ENCODE measurements at regions not wholly inside any gene's neighbourhood (a gene's known extent, or its start where the extent isn't known, plus 50 kb on each side); places are given as distances from the start of the nearest gene placed in this dataset.
A peak's percentile ranks its signal among the peaks of the same experiment; 100 is the strongest.

- Mint-ChIP-seq H3K4me1 (peaks cover 12% of the 10 kb centered on the region), H3K9me3 (peaks cover 9% of the 10 kb centered on the region), H3K27me3 (ENCODE audit: insufficient read depth, low read depth) (no peaks in the 10 kb centered on the region), H3K27ac (no peak overlapping the region), H3K36me3 (no peaks in the 10 kb centered on the region), H3K4me3 (no peak overlapping the region)
- peak; percentile 67 for TF ChIP-seq EZH2phosphoT487 (IDR thresholded peaks at IDR 0.05)
- TF ChIP-seq CTCF (IDR thresholded peaks at IDR 0.05) = no peak
- Histone ChIP-seq H3K4me2 (peak overlapping the region; percentile 45), H3K27me3 (no peaks in the 10 kb centered on the region), H4K20me1 (ENCODE audit: low read depth) (no peaks in the 10 kb centered on the region), H3K4me1 (peaks cover 30% of the 10 kb centered on the region), H3F3A (ENCODE audit: low read depth) (peaks cover 10% of the 10 kb centered on the region), H2AFZ (replicated peaks) (no peak overlapping the region), H3K9me3 (ENCODE audit: low read depth) (no peaks in the 10 kb centered on the region), H3K27ac (no peak overlapping the region), H3K9ac (no peak overlapping the region), H3K4me3 (no peak overlapping the region), H3K36me3 (no peaks in the 10 kb centered on the region), H3K79me2 (ENCODE audit: low read depth) (no peaks in the 10 kb centered on the region)
- DNase-seq (ENCODE audit: low spot score) = peak; percentile 55
Measured at GRCh38 chr1:108051631-108052377, 86.8 kb upstream of the VAV3 start.

- no peak overlapping the region for H3K27ac ChIP-seq
- H3K27me3 ChIP-seq = no peaks in the 10 kb centered on the region
- no peaks in the 10 kb centered on the region for H3K9me3 ChIP-seq (ENCODE audit: low read depth)
- Mint-ChIP-seq H3K27ac (peak overlapping the region; percentile 46), H3K4me1 (peaks cover 15% of the 10 kb centered on the region), H3K9me3 (peaks cover 9% of the 10 kb centered on the region), H3K4me3 (no peak overlapping the region), H3K36me3 (no peaks in the 10 kb centered on the region), H3K27me3 (ENCODE audit: insufficient read depth, low read depth) (no peaks in the 10 kb centered on the region)
- DNase-seq (ENCODE audit: low spot score) = no peak
- H3K4me1 ChIP-seq = peaks cover 30% of the 10 kb centered on the region
- peaks cover 10% of the 10 kb centered on the region for H3F3A ChIP-seq (ENCODE audit: low read depth)
- no peaks in the 10 kb centered on the region for H3K79me2 ChIP-seq (ENCODE audit: low read depth)
- TF ChIP-seq EZH2 (IDR thresholded peaks at IDR 0.05) = no peak
- no peak for TF ChIP-seq EZH2phosphoT487 (IDR thresholded peaks at IDR 0.05)
- no peak for TF ChIP-seq CTCF (IDR thresholded peaks at IDR 0.05)
- H3K4me3 ChIP-seq = no peak overlapping the region
- H4K20me1 ChIP-seq (ENCODE audit: low read depth) = no peaks in the 10 kb centered on the region
- H3K4me2 ChIP-seq = peak overlapping the region; percentile 45
- no peak overlapping the region for H3K9ac ChIP-seq
- no peak overlapping the region for H2AFZ ChIP-seq (replicated peaks)
- no peaks in the 10 kb centered on the region for H3K36me3 ChIP-seq
Measured at GRCh38 chr1:108050911-108051629, 86.1 kb upstream of the VAV3 start.

GRCh38 chr1:108050158-108050557 is 85.2 kb upstream of the VAV3 start:
- no peak for TF ChIP-seq CTCF (IDR thresholded peaks at IDR 0.05)
- TF ChIP-seq EZH2 (IDR thresholded peaks at IDR 0.05) = no peak
- TF ChIP-seq EZH2phosphoT487 (IDR thresholded peaks at IDR 0.05) = no peak
- H3K27ac Mint-ChIP-seq = peak overlapping the region; percentile 46

More at GRCh38 chr1:108050158-108050557, 85.2 kb upstream of the VAV3 start:
- H3K4me3 ChIP-seq = no peak overlapping the region
- no peak for DNase-seq (ENCODE audit: low spot score)
- peak overlapping the region; percentile 2 for H3K4me3 Mint-ChIP-seq
- no peaks in the 10 kb centered on the region for H3K27me3 Mint-ChIP-seq (ENCODE audit: insufficient read depth, low read depth)
- no peak overlapping the region for H3K9ac ChIP-seq
- H4K20me1 ChIP-seq (ENCODE audit: low read depth) = no peaks in the 10 kb centered on the region
- no peaks in the 10 kb centered on the region for H3K36me3 ChIP-seq
- peaks cover 9% of the 10 kb centered on the region for H3K9me3 Mint-ChIP-seq
- H3F3A ChIP-seq (ENCODE audit: low read depth) = peaks cover 10% of the 10 kb centered on the region
- H3K36me3 Mint-ChIP-seq = no peaks in the 10 kb centered on the region
- no peaks in the 10 kb centered on the region for H3K9me3 ChIP-seq (ENCODE audit: low read depth)
- peaks cover 30% of the 10 kb centered on the region for H3K4me1 ChIP-seq
- H3K79me2 ChIP-seq (ENCODE audit: low read depth) = no peaks in the 10 kb centered on the region
- H3K4me2 ChIP-seq = peak overlapping the region; percentile 45
- H3K27me3 ChIP-seq = no peaks in the 10 kb centered on the region
- H3K27ac ChIP-seq = no peak overlapping the region
- H3K4me1 Mint-ChIP-seq = peaks cover 17% of the 10 kb centered on the region
- no peak overlapping the region for H2AFZ ChIP-seq (replicated peaks)

Measured in neural progenitor cell (in vitro differentiated cells).